Endothelial cell of umbilical vein (primary cell): ENCODE measurements at regions not wholly inside any gene's neighbourhood (a gene's known extent, or its start where the extent isn't known, plus 50 kb on each side); places are given as distances from the start of the nearest gene placed in this dataset.

Source experiments
- BruUV-seq: library from RNA; stranded (reverse); fragments of 400-500 nt; replicated peaks from 2 replicates; lab custom pipeline; 2021; lab: Mats Ljungman, UMichigan
- CTCF ChIA-PET: fragments of 300-600, 350-600 bp; sonication (Branson Sonifier 250); formaldehyde crosslinking; loops from one replicate; lab custom pipeline; 2021; ENCODE audit warnings: antibody characterized with exemption, inconsistent platforms; lab: Charles Lee
- POLR2A ChIA-PET: fragments of 300-600, 350-600 bp; sonication (Branson Sonifier 250); formaldehyde crosslinking; loops from one replicate; lab custom pipeline; 2021; ENCODE audit warnings: antibody characterized with exemption, inconsistent platforms; lab: Charles Lee
- DNase-seq: peaks from one replicate; pipeline ENCODE4 v3.0.0-alpha.2; 2011; ENCODE audit warnings: low read depth, low spot score
- FAIRE-seq: peaks from 2 replicates; lab custom pipeline; 2011; peaks lifted over from hg19 to GRCh38; lab: Jason Lieb, UNC
- H2AFZ ChIP-seq: 2 replicates; pipeline ENCODE4 v1.6.0; 2012; ENCODE audit warnings: low read depth, low read length, control low read depth, inconsistent platforms
- H3K27ac ChIP-seq: 2 replicates; pipeline ENCODE4 v1.5.1; 2011; ENCODE audit warnings: low read depth, mild to moderate bottlenecking, control low read depth, low read length, moderate library complexity; ENCODE audit not compliant: insufficient read depth
- H3K27me3 ChIP-seq, 2 experiments: 2 replicates each; pipeline versions ENCODE4 v1.6.0 to v1.6.1; 2011; ENCODE audit warnings: low read length in 2 of 2, mixed read lengths in 1 of 2; ENCODE audit not compliant: control insufficient read depth in 2 of 2, insufficient read depth in 2 of 2
- H3K36me3 ChIP-seq, 2 experiments: 2 replicates in 1 of 2; 3 replicates in 1 of 2; pipeline ENCODE4 v1.5.1; 2011; ENCODE audit warnings: low read length in 2 of 2, mild to moderate bottlenecking in 1 of 2, moderate library complexity in 1 of 2; ENCODE audit not compliant: control insufficient read depth in 2 of 2, insufficient read depth in 2 of 2; ENCODE audit errors: extremely low read depth in 1 of 2
- H3K4me1 ChIP-seq: 3 replicates; pipeline ENCODE4 v1.5.1; 2011; ENCODE audit warnings: mild to moderate bottlenecking, low read length; ENCODE audit not compliant: control insufficient read depth, insufficient read depth; ENCODE audit errors: extremely low read depth
- H3K4me2 ChIP-seq: 2 replicates; pipeline ENCODE4 v1.6.1; 2011; ENCODE audit warnings: low read length, control low read depth, mixed read lengths; ENCODE audit not compliant: insufficient read depth
- H3K4me3 ChIP-seq, 3 experiments: fragments of 200-600 bp in 1 of 3; sonication (generic), shearing (Covaris generic) in 1 of 3; replicated peaks in 1 of 3; 2 replicates each; pipeline ENCODE4 v1.5.1; 2011 to 2016; ENCODE audit warnings: control low read depth in 3 of 3, low read length in 3 of 3, mild to moderate bottlenecking in 2 of 3, inconsistent platforms in 1 of 3, low read depth in 1 of 3, moderate library complexity in 1 of 3; ENCODE audit not compliant: insufficient read depth in 1 of 3
- H3K79me2 ChIP-seq: 2 replicates; pipeline ENCODE4 v1.6.0; 2012; ENCODE audit warnings: low read length, inconsistent platforms; ENCODE audit not compliant: control insufficient read depth, insufficient read depth
- H3K9ac ChIP-seq: replicated peaks from 2 replicates; pipeline ENCODE3; 2011; ENCODE audit warnings: low read length, control low read depth; ENCODE audit not compliant: insufficient read depth; ENCODE audit errors: extremely low read depth
- H3K9me1 ChIP-seq: replicated peaks from 3 replicates; pipeline ENCODE4 v1.6.0; 2011; ENCODE audit warnings: mild to moderate bottlenecking, low read length; ENCODE audit not compliant: control insufficient read depth, insufficient read depth; ENCODE audit errors: extremely low read depth
- H3K9me3 ChIP-seq: replicated peaks from 2 replicates; pipeline ENCODE4 v1.5.1; 2012; ENCODE audit warnings: low read length, inconsistent platforms; ENCODE audit not compliant: control insufficient read depth, insufficient read depth
- H4K20me1 ChIP-seq: replicated peaks from 2 replicates; pipeline ENCODE3; 2011; ENCODE audit warnings: mild to moderate bottlenecking, low read length; ENCODE audit not compliant: control insufficient read depth, insufficient read depth; ENCODE audit errors: extremely low read depth
- EZH2 ChIP-seq: IDR thresholded peaks from 2 replicates; pipeline ENCODE4 v1.6.1; 2012; ENCODE audit warnings: borderline replicate concordance, low read depth, mild to moderate bottlenecking, moderate library complexity, low read length, inconsistent platforms; ENCODE audit not compliant: severe bottlenecking
- FOS ChIP-seq: IDR thresholded peaks from 2 replicates; pipeline ENCODE4 v1.6.1; 2011; ENCODE audit warnings: mild to moderate bottlenecking, low read length, moderate library complexity, borderline replicate concordance; ENCODE audit not compliant: insufficient read depth
- MYC ChIP-seq: IDR thresholded peaks from one replicate; pipeline ENCODE4 v1.6.1; 2011; ENCODE audit warnings: mild to moderate bottlenecking, low read depth, low read length
- POLR2A ChIP-seq: IDR thresholded peaks from 2 replicates; pipeline ENCODE4 v1.6.1; 2012; ENCODE audit warnings: low read depth, mild to moderate bottlenecking, control low read depth, low read length
- dilution Hi-C: fragments of 300-500 bp; cut with MboI; formaldehyde crosslinking; loops from one replicate; pipeline ENCODE4 v1.15.0; 2019; ENCODE audit warnings: low sequenced_read_pairs; ENCODE audit not compliant: extremely low pct_ligation_motif_present
- intact Hi-C: fragments of 100-400 bp; cut with micrococcal nuclease; formaldehyde crosslinking; loops from one replicate; pipeline ENCODE4 v1.10.0; 2022
- TF ChIP-seq, protein P1 (sequence below): IDR thresholded peaks from 2 replicates; pipeline ENCODE4 v1.6.1; 2011; ENCODE audit not compliant: insufficient read depth, insufficient read length
- TF ChIP-seq, protein P2 (sequence below), 2 donors: IDR thresholded peaks; 1 replicate in 1 of 2; 2 replicates in 1 of 2; pipeline ENCODE4 v1.5.1; 2011; ENCODE audit warnings: low read length in 2 of 2, mild to moderate bottlenecking in 2 of 2, moderate library complexity in 2 of 2, control low read depth in 1 of 2, inconsistent platforms in 1 of 2, low read depth in 1 of 2; ENCODE audit not compliant: insufficient read depth in 1 of 2; ENCODE audit errors: extremely low read depth in 1 of 2

DNA sequence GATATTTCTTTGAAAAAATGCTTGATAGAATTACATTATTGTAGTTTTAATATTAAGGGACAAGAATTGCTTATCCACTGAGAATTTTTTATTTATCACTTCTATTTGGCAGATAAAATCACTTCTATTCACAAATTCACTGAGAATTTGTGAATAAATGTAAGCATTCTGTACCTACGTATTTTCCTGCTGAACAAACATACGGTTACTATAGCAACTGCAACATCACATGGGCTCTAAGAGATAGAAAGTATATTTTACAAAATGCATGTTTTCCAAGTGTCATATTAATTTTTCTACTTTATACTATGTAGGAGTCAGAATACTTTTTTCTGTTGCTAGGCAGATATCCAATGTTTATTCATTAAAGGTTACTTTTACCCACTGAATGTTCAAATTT is 166.2 kb downstream of the ZIC1 start:
- DNase-seq (no peak), FAIRE-seq (no peak)
- ChIA-PET POLR2A (no interaction called here), CTCF (no interaction called here)
- intact Hi-C loops: no loop called here
- no peak for TF ChIP-seq EZH2
- TF ChIP-seq, protein P1, sequence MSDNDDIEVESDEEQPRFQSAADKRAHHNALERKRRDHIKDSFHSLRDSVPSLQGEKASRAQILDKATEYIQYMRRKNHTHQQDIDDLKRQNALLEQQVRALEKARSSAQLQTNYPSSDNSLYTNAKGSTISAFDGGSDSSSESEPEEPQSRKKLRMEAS: no peak
- Histone ChIP-seq H3K9ac (no peak overlapping the region), H3K27ac (no peak overlapping the region), H3K27me3 (no peaks in the 10 kb centered on the region), H2AFZ (no peak overlapping the region), H3K9me1 (no peaks in the 10 kb centered on the region), H3K9me3 (no peaks in the 10 kb centered on the region), H4K20me1 (no peaks in the 10 kb centered on the region), H3K4me3 (no peak overlapping the region), H3K4me1 (no peaks in the 10 kb centered on the region), H3K4me2 (no peak overlapping the region), H3K79me2 (no peaks in the 10 kb centered on the region), H3K36me3 (no peaks in the 10 kb centered on the region)
- BruUV-seq: no TSS peak
- dilution Hi-C loops: no loop called here

DNA sequence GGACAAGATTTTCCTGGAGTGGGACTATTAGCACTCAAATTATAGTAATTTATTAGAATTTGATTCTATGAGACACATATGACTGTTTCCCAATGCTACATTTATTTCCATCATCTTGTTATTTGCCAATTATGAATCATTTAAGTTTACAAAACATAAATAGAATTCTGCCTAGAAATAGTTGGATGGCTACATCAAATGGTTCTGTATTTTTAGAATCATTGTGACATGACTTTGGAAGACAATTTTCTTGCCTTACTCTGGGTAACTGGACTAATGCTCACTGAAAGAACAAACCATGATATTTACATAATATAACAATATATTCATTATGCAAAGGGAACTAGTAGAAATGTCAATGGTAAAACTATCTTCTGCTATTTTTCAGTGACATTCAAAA is 173.5 kb downstream of the ZIC1 start:
- H3K9me3 ChIP-seq: no peaks in the 10 kb centered on the region
- no peaks in the 10 kb centered on the region for H3K4me1 ChIP-seq
- CTCF ChIA-PET: interaction anchor here (1.4 to 2.1 kb wide), 3 partner anchors 34 to 729 kb away, joined by 3 to 8 read pairs (median 3); no protein-coding TSS in a partner anchor
- POLR2A ChIA-PET: no interaction called here
- no peak for FAIRE-seq
- H3K9me1 ChIP-seq: no peaks in the 10 kb centered on the region
- no peak overlapping the region for H3K27ac ChIP-seq
- no peak overlapping the region for H3K9ac ChIP-seq
- intact Hi-C loops: no loop called here
- no peak overlapping the region for H3K4me3 ChIP-seq
- no peak overlapping the region for H3K4me2 ChIP-seq
- no peak for DNase-seq
- TF ChIP-seq, protein P2, sequence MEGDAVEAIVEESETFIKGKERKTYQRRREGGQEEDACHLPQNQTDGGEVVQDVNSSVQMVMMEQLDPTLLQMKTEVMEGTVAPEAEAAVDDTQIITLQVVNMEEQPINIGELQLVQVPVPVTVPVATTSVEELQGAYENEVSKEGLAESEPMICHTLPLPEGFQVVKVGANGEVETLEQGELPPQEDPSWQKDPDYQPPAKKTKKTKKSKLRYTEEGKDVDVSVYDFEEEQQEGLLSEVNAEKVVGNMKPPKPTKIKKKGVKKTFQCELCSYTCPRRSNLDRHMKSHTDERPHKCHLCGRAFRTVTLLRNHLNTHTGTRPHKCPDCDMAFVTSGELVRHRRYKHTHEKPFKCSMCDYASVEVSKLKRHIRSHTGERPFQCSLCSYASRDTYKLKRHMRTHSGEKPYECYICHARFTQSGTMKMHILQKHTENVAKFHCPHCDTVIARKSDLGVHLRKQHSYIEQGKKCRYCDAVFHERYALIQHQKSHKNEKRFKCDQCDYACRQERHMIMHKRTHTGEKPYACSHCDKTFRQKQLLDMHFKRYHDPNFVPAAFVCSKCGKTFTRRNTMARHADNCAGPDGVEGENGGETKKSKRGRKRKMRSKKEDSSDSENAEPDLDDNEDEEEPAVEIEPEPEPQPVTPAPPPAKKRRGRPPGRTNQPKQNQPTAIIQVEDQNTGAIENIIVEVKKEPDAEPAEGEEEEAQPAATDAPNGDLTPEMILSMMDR (IDR thresholded peaks at IDR 0.05; ENCODE audit: extremely low read depth in 1 of 2, insufficient read depth in 1 of 2, low read depth in 1 of 2, low read length in 2 of 2): no peak
- TF ChIP-seq MYC (no peak), FOS (no peak), EZH2 (no peak), POLR2A (no peak)
- TF ChIP-seq, protein P1: no peak
- no peaks in the 10 kb centered on the region for H4K20me1 ChIP-seq
- H3K79me2 ChIP-seq: no peaks in the 10 kb centered on the region
- no TSS peak for BruUV-seq
- no peak overlapping the region for H2AFZ ChIP-seq
- H3K27me3 ChIP-seq: no peaks in the 10 kb centered on the region
- dilution Hi-C loops: no loop called here
- H3K36me3 ChIP-seq: no peaks in the 10 kb centered on the region
